Calu3 (cell line): ENCODE measurements at regions not wholly inside any gene's neighbourhood (a gene's known extent, or its start where the extent isn't known, plus 50 kb on each side); places are given as distances from the start of the nearest gene placed in this dataset.

Experiments
- BruUV-seq: library from RNA; stranded (reverse); fragments of 400-500 nt; replicated peaks from 2 replicates; lab custom pipeline; 2021; lab: Mats Ljungman, UMichigan
- CTCF ChIA-PET: fragments of 300-600 bp; sonication (Branson Sonifier 250); formaldehyde crosslinking; loops from one replicate; lab custom pipeline; 2022; ENCODE audit warnings: antibody characterized with exemption; lab: Charles Lee
- DNase-seq: peaks from one replicate; pipeline ENCODE4 v3.0.0; 2022
- H3K27ac Mint-ChIP-seq: one replicate; pipeline ENCODE4 v1.8.0; 2022; ENCODE audit warnings: mixed read lengths; ENCODE audit not compliant: unreplicated experiment
- H3K27me3 Mint-ChIP-seq: one replicate; pipeline ENCODE4 v1.8.0; 2022; ENCODE audit warnings: mixed read lengths; ENCODE audit not compliant: unreplicated experiment
- H3K36me3 Mint-ChIP-seq: one replicate; pipeline ENCODE4 v1.8.0; 2022; ENCODE audit warnings: mild to moderate bottlenecking, moderate library complexity, mixed read lengths; ENCODE audit not compliant: insufficient read depth, unreplicated experiment
- H3K4me1 Mint-ChIP-seq: one replicate; pipeline ENCODE4 v1.8.0; 2022; ENCODE audit warnings: mild to moderate bottlenecking, low read depth, mixed read lengths; ENCODE audit not compliant: unreplicated experiment
- H3K4me3 Mint-ChIP-seq: one replicate; pipeline ENCODE4 v1.8.0; 2022; ENCODE audit warnings: mild to moderate bottlenecking, low read depth, moderate library complexity, mixed read lengths; ENCODE audit not compliant: unreplicated experiment
- H3K9me3 Mint-ChIP-seq: one replicate; pipeline ENCODE4 v1.8.0; 2022; ENCODE audit warnings: low read depth, mixed read lengths; ENCODE audit not compliant: unreplicated experiment
- intact Hi-C: fragments of 100-400 bp; cut with micrococcal nuclease; formaldehyde crosslinking; loops from one replicate; pipeline ENCODE4 v1.10.0; 2022; ENCODE audit not compliant: unreplicated experiment
- TF ChIP-seq, protein P1 (sequence below): fragments of 200-600 bp; IDR thresholded peaks from one replicate; pipeline ENCODE4 v1.8.0; 2022; ENCODE audit warnings: antibody characterized with exemption; ENCODE audit not compliant: unreplicated experiment

DNA sequence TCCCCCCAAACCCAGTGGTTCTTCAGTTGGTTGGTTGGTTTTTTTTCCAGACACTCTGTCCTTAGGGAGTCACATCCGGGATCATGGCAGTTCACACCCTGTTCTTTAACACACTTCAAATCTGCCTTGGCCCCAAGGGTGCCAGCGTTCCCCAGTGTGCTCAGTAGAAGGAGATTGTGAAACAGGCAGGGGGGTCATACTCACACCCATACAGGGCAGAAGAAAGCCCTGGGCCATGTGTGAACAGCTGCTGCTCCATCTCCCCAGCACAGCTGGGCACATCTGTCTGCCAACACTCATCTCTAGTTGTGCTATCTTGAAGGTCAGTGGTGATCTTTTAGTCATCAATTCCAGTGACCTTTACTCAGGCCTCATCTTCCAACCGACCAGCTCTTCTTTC lies 64.4 kb upstream of the FUT8 start:
- no peaks in the 10 kb centered on the region for H3K9me3 Mint-ChIP-seq
- BruUV-seq, result no TSS peak
- no peak overlapping the region for H3K27ac Mint-ChIP-seq
- DNase-seq, result no peak
- no peak overlapping the region for H3K4me3 Mint-ChIP-seq
- intact Hi-C loops, result no loop called here
- CTCF ChIA-PET, result no interaction called here
- TF ChIP-seq, protein P1, sequence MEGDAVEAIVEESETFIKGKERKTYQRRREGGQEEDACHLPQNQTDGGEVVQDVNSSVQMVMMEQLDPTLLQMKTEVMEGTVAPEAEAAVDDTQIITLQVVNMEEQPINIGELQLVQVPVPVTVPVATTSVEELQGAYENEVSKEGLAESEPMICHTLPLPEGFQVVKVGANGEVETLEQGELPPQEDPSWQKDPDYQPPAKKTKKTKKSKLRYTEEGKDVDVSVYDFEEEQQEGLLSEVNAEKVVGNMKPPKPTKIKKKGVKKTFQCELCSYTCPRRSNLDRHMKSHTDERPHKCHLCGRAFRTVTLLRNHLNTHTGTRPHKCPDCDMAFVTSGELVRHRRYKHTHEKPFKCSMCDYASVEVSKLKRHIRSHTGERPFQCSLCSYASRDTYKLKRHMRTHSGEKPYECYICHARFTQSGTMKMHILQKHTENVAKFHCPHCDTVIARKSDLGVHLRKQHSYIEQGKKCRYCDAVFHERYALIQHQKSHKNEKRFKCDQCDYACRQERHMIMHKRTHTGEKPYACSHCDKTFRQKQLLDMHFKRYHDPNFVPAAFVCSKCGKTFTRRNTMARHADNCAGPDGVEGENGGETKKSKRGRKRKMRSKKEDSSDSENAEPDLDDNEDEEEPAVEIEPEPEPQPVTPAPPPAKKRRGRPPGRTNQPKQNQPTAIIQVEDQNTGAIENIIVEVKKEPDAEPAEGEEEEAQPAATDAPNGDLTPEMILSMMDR, result no peak
- peaks cover 13% of the 10 kb centered on the region for H3K4me1 Mint-ChIP-seq
- H3K36me3 Mint-ChIP-seq, result peaks cover 7% of the 10 kb centered on the region
- H3K27me3 Mint-ChIP-seq, result no peaks in the 10 kb centered on the region

DNA sequence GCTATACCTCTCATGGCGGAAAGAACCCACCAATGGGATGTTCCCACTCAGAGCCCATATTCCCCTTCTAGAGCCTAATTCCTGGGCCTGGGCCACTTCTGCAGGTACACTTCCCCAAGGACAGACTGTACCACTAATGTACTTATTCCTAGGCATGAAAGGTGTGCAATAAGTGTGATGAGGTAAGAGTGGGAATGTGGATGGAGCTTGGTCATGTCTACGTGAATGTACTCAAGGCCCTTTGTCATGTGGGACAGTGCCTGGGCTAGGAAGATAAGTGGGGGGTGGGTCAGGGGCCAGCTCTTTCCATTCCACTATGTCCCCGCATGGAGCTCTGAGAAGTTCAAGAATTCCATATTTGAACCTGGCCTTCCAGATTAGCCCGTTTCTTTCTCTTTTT lies 63.4 kb upstream of the FUT8 start:
- intact Hi-C loops, result no loop called here
- DNase-seq, result no peak
- Mint-ChIP-seq H3K9me3 (no peaks in the 10 kb centered on the region), H3K27ac (no peak overlapping the region), H3K27me3 (no peaks in the 10 kb centered on the region), H3K4me3 (no peak overlapping the region), H3K36me3 (peaks cover 12% of the 10 kb centered on the region), H3K4me1 (peaks cover 19% of the 10 kb centered on the region)
- TF ChIP-seq, protein P1, result no peak
- CTCF ChIA-PET, result no interaction called here
- no TSS peak for BruUV-seq

DNA sequence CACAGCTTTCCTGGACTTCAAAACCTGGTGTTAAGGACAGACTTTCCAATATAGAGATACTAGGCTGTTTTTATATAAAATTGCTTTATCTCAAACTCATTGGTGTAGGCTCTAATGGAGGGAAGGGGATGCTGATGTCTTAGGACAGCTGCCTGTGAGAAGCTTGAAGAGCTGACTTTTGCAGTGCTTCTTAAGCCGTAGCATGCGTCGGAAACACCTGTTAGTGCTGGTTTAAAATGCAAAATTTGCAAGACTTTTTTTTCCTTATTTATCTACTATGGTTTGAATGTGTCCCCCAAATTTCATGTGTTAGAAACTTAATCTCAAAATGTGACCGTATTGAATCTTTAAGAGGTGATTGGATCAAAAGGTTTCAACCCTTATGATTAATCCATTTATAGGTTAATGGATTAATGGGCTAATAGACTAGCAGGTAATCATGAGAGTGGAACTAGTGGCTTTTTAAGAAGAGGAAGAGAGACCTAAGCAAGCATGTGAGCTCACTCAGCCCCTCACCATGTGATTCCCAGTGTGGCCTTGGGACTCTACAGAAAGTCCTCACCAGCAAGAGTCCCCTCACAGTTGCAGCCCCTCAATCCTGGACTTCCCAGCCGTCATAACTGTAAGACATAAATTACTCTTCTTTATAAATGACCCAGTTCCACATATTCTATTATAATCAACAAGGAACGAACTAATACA lies 60.9 kb upstream of the FUT8 start:
- Mint-ChIP-seq H3K4me3 (no peak overlapping the region), H3K36me3 (peaks cover 15% of the 10 kb centered on the region), H3K4me1 (peaks cover 19% of the 10 kb centered on the region), H3K27me3 (no peaks in the 10 kb centered on the region), H3K27ac (no peak overlapping the region), H3K9me3 (no peaks in the 10 kb centered on the region)
- CTCF ChIA-PET, result interaction anchor here (0.6 to 0.7 kb wide), 2 partner anchors 47 to 316 kb away, joined by 3 to 5 read pairs; no protein-coding TSS in a partner anchor
- TF ChIP-seq, protein P1, result no peak
- DNase-seq, result no peak
- intact Hi-C loops, result no loop called here
- no TSS peak for BruUV-seq

DNA sequence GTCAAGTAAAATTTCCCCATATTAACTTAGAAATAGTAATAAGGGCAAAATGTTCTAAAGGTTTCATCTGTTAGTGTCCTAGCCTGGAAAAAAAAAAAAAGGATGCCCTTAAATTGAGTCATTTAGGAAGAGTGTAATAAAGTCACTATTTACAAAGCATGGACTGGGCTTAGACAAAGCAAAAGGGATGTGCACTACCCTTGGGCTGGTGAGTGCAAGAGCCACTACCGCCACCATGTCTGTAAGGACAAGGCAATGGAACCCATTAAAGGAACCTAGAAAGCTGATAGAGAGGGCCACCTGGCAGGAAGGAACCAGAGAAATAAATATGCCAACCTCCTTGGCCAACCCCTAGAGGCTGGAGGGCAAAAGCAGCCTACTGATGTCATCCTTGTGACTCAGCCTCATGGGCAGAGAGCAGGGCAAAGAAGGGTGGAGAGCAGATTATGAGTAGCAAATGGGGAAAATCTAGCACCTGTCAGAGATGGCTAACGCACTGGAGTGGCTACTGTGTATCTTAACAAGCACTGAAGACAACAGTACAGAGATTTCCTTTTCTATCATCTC lies 59.5 kb upstream of the FUT8 start:
- H3K27me3 Mint-ChIP-seq, result no peaks in the 10 kb centered on the region
- peaks cover 19% of the 10 kb centered on the region for H3K36me3 Mint-ChIP-seq
- BruUV-seq, result no TSS peak
- peak overlapping the region; percentile 77 for H3K27ac Mint-ChIP-seq
- H3K4me3 Mint-ChIP-seq, result no peak overlapping the region
- intact Hi-C loops, result no loop called here
- CTCF ChIA-PET, result interaction anchor here (1.3 to 1.6 kb wide), 2 partner anchors 9 to 52 kb away, joined by 3 to 5 read pairs; no protein-coding TSS in a partner anchor
- DNase-seq, result peak; percentile 56
- TF ChIP-seq, protein P1, result no peak
- peaks cover 19% of the 10 kb centered on the region for H3K4me1 Mint-ChIP-seq
- no peaks in the 10 kb centered on the region for H3K9me3 Mint-ChIP-seq
